ENCODE measurements at regions not wholly inside any gene's neighbourhood (a gene's known extent, or its start where the extent isn't known, plus 50 kb on each side); places are given as distances from the start of the nearest gene placed in this dataset.

DNA sequence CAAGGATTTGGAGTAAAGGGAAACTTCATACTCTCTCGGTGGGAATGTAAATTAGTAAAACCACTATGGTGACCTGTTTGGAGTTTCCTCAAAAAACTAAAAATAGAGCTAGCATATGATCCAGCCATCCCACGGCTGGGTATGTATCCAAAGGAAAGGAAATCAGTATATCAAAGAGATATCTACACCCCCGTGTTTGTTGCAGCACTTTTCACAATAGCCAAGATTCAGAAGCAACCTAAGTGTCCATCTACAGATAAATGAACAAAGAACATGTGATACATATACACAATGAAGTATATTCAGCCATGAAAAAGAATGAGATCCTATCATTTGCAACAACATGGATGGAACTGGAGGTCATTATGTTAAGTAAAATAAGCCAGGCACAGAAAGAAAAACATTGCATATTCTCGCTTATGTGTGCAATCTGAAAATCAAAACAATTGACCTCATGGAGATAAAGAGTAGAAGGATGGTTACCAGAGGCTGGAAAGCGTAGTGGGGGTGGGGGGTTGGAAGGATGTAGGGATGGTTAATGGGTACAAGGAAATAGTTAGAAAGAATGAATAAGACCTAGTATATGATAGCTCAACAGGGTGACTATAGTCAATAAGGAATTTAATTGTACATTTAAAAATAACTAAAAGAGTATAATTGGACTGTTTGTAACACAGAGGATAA, 468.0 kb downstream of the BCAT1 start:
- intact Hi-C loops (cut with DNase I): no loop called here
- no peaks in the 10 kb centered on the region for H3K4me1 ChIP-seq
- no peaks in the 10 kb centered on the region for H3K9me3 ChIP-seq
- TF ChIP-seq, protein P1, sequence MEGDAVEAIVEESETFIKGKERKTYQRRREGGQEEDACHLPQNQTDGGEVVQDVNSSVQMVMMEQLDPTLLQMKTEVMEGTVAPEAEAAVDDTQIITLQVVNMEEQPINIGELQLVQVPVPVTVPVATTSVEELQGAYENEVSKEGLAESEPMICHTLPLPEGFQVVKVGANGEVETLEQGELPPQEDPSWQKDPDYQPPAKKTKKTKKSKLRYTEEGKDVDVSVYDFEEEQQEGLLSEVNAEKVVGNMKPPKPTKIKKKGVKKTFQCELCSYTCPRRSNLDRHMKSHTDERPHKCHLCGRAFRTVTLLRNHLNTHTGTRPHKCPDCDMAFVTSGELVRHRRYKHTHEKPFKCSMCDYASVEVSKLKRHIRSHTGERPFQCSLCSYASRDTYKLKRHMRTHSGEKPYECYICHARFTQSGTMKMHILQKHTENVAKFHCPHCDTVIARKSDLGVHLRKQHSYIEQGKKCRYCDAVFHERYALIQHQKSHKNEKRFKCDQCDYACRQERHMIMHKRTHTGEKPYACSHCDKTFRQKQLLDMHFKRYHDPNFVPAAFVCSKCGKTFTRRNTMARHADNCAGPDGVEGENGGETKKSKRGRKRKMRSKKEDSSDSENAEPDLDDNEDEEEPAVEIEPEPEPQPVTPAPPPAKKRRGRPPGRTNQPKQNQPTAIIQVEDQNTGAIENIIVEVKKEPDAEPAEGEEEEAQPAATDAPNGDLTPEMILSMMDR (IDR thresholded peaks at IDR 0.05): no peak
- H3K4me3 ChIP-seq: no peak overlapping the region
- H3K27me3 ChIP-seq: no peaks in the 10 kb centered on the region
- H3K27ac ChIP-seq: no peak overlapping the region
- H3K36me3 ChIP-seq: no peaks in the 10 kb centered on the region
- DNase-seq (ENCODE audit: low spot score in 2 of 2): no peak

DNA sequence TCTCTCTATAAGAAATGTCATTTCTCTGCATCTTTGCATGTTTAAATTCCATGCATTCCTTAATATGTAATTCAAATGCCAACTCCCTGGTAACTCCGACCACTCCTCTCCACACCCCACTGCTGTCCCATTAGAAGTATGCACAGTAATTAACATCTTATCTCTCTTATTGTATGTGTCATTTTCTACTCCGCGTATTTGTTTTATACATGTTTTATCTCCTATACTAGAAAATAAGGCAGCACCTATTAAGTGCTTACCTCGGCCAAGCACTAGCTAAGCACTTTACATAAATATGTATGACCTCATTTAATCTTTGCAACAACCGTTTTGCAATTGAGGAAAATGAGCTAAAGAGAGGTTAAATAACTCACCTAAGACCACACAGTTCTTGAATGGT, 469.8 kb downstream of the BCAT1 start:
- no peaks in the 10 kb centered on the region for H3K27me3 ChIP-seq
- no peaks in the 10 kb centered on the region for H3K9me3 ChIP-seq
- intact Hi-C loops (cut with DNase I): no loop called here
- no peaks in the 10 kb centered on the region for H3K4me1 ChIP-seq
- TF ChIP-seq, protein P1 (IDR thresholded peaks at IDR 0.05): no peak
- H3K27ac ChIP-seq: no peak overlapping the region
- no peak overlapping the region for H3K4me3 ChIP-seq
- DNase-seq (ENCODE audit: low spot score in 2 of 2): no peak
- no peaks in the 10 kb centered on the region for H3K36me3 ChIP-seq

DNA sequence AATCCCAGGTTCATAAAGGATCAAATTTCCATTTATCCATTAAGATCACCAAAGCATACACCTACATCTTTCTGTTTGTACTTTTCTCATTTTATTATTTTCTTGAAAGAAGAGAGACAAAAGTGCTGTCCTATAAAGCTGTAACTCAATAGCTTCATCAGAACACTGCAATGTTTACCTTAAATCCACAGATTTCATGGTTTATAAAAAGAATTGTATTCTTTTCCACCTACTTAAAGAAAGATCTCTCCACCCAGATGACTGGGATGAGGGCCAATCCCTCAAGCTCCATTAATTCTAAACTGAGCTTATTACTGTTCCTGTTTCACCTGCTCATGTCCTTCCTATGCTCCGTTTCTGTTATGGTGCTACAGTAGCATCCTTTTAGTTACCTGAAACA, 470.6 kb downstream of the BCAT1 start:
- Histone ChIP-seq H3K9me3 (no peaks in the 10 kb centered on the region), H3K27ac (no peak overlapping the region), H3K4me3 (no peak overlapping the region), H3K36me3 (no peaks in the 10 kb centered on the region), H3K4me1 (no peaks in the 10 kb centered on the region), H3K27me3 (no peaks in the 10 kb centered on the region)
- no peak for DNase-seq (ENCODE audit: low spot score in 2 of 2)
- TF ChIP-seq, protein P1 (IDR thresholded peaks at IDR 0.05): no peak
- intact Hi-C loops (cut with DNase I): no loop called here

DNA sequence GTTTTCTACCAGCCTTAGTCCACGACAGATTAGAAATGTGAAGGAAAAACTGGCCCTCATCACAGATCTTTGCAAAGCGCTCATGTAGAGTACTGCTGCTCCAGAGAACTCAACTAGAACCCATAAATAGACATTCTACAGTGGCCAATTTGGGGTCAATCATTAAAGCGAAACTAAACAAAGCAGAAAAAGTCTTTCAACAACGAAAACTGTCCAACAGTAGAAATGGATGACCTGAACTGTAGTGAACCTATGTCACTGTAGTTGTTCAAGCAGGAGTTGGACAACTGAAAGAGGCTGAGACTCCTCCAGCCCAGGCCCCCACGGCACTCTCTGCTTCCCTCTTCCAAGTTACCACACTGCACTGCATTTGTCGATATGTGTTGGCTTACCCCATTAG, 472.6 kb downstream of the BCAT1 start:
- DNase-seq (ENCODE audit: low spot score in 2 of 2): no peak
- Histone ChIP-seq H3K36me3 (no peaks in the 10 kb centered on the region), H3K27me3 (no peaks in the 10 kb centered on the region), H3K27ac (no peak overlapping the region), H3K4me1 (no peaks in the 10 kb centered on the region), H3K9me3 (no peaks in the 10 kb centered on the region), H3K4me3 (no peak overlapping the region)
- TF ChIP-seq, protein P1 (IDR thresholded peaks at IDR 0.05): no peak
- intact Hi-C loops (cut with DNase I): no loop called here

DNA sequence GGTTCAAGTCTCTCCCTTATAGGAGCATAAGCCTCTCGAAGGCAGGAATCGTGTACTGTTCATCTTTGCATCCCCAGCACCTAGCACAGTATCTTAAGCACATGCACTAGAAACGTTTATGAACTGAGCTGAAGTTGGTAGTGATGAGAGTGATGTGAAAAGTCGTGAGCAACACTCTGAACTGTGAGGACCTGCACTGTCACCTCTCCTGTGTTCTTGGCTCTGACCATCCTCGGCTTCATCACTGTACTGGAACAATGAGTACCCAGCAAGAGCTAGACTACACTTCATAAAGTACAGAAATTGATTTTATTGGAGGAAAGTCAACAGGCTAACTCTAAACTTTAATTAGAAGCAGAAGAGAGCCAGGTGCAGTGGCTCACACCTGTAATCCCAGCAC, 473.6 kb downstream of the BCAT1 start:
- TF ChIP-seq, protein P1 (IDR thresholded peaks at IDR 0.05): no peak
- Histone ChIP-seq H3K4me1 (no peaks in the 10 kb centered on the region), H3K4me3 (no peak overlapping the region), H3K36me3 (no peaks in the 10 kb centered on the region), H3K27me3 (no peaks in the 10 kb centered on the region), H3K9me3 (no peaks in the 10 kb centered on the region), H3K27ac (no peak overlapping the region)
- DNase-seq (ENCODE audit: low spot score in 2 of 2): no peak
- intact Hi-C loops (cut with DNase I): no loop called here

DNA sequence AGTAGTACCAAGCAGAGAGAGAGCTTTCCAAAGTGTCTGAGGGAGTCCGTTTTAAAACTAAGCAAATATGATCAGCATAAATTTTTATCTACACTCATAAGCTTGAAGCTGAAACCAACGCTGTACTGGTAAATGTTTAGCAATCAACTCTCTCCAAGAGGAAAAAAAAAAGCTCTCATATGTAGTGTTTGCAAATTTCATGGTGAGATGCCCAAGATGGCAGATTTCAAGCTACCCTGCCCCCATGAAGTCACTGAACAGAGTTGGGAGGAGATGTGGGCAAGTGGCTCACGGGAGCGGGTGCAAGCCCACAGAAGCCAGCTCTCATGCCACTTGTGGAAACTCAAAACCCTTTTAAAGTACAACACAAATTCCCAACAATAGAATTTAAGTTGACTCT, 475.8 kb downstream of the BCAT1 start:
- DNase-seq (ENCODE audit: low spot score in 2 of 2): no peak
- Histone ChIP-seq H3K4me1 (no peaks in the 10 kb centered on the region), H3K9me3 (no peaks in the 10 kb centered on the region), H3K36me3 (no peaks in the 10 kb centered on the region), H3K27ac (no peak overlapping the region), H3K27me3 (no peaks in the 10 kb centered on the region), H3K4me3 (no peak overlapping the region)
- TF ChIP-seq, protein P1 (IDR thresholded peaks at IDR 0.05): no peak
- intact Hi-C loops (cut with DNase I): no loop called here

Data from ascending aorta (tissue), 2 donors.